Heart right ventricle (tissue), 16 donors: ENCODE measurements at regions not wholly inside any gene's neighbourhood (a gene's known extent, or its start where the extent isn't known, plus 50 kb on each side); places are given as distances from the start of the nearest gene placed in this dataset.
"Not testable (repeated sequence)": the region's sequence is repeated elsewhere in the genome, so short reads cannot be mapped to it uniquely, and the experiment has no call there.

ENCODE experiments used
- ATAC-seq, 8 donors: fragments of 200-7000 bp; cut with Tn5 transposase; one replicate each; pipeline ENCODE4 v1.9.1; 2020; ENCODE audit warnings: mild to moderate bottlenecking in 8 of 8, moderate library complexity in 8 of 8, moderate number of reproducible peaks in 1 of 8
- DNase-seq, 2 donors: peaks; one replicate each; pipeline ENCODE4 v3.0.0-alpha.2; 2020
- H3K27ac ChIP-seq, 10 donors: fragments of 200-600 bp; sonication (generic) in 2 of 10; one replicate each; pipeline versions ENCODE4 v1.5.0 to v1.8.0; 2020 to 2022; ENCODE audit warnings: mild to moderate bottlenecking in 3 of 10
- H3K27me3 ChIP-seq, 7 donors: fragments of 200-600 bp; one replicate each; pipeline ENCODE4 v1.8.0; 2021 to 2022; ENCODE audit warnings: mild to moderate bottlenecking in 2 of 7
- H3K36me3 ChIP-seq, 9 donors: fragments of 200-600 bp; sonication (generic) in 1 of 9; one replicate each; pipeline versions ENCODE4 v1.5.0 to v1.8.0; 2020 to 2022; ENCODE audit warnings: mild to moderate bottlenecking in 2 of 9
- H3K4me1 ChIP-seq, 9 donors: fragments of 200-600 bp; sonication (generic) in 1 of 9; one replicate each; pipeline versions ENCODE4 v1.5.0 to v1.8.0; 2020 to 2022; ENCODE audit warnings: mild to moderate bottlenecking in 4 of 9
- H3K4me3 ChIP-seq, 10 donors: fragments of 200-600 bp; sonication (generic) in 2 of 10; one replicate each; pipeline versions ENCODE4 v1.5.0 to v1.8.0; 2020 to 2022; ENCODE audit warnings: mild to moderate bottlenecking in 7 of 10, moderate library complexity in 2 of 10
- H3K9me3 ChIP-seq, 11 donors: fragments of 200-600 bp in 10 of 11; sonication (generic) in 2 of 11; one replicate each; pipeline versions ENCODE4 v1.5.0 to v1.8.0; 2013 to 2022; ENCODE audit warnings: mild to moderate bottlenecking in 2 of 11, control low read depth in 1 of 11, moderate library complexity in 1 of 11
- WGBS, 2 donors: extraction: QIAGEN DNeasy Blood & Tissue Kit; methylation state at CpG; one replicate each; pipeline ENCODE4 v1.1.7; 2013; ENCODE audit warnings: inconsistent platforms in 1 of 2; 5-methylcytosine and 5-hydroxymethylcytosine counted together
- intact Hi-C, 10 donors: fragments of 100-400 bp; cut with DNase I; formaldehyde crosslinking; loops; one replicate each; pipeline versions ENCODE4 v1.11.1 to v1.14.2; 2022
- TF ChIP-seq, protein P1 (sequence below), 9 donors: fragments of 200-600 bp; sonication (generic) in 2 of 9; IDR thresholded peaks; one replicate each; pipeline versions ENCODE4 v1.5.0 to v1.8.0; 2021 to 2022; ENCODE audit warnings: antibody characterized with exemption in 9 of 9, mild to moderate bottlenecking in 5 of 9, moderate library complexity in 1 of 9
- donor health status: Arrhythmogenic right ventricular cardiomyopathy.
- donor health status: ischemic (EF 13 %, LVEDD 7.1; RV severe dilation, severe dysfunction).
- donor health status: healthy with polysubstance abuse.
- donor health status: DM: no; HTN: yes; CAD: no.
- donor health status: DM: no; HTN: no; CAD: no.
- donor health status: ischemic (EF 25% LVEDD 6.9; RV normal size, moderate dysfunction).
- donor health status: ischemic (EF 25% LVEDD 5.7; RV mildly dilated, moderate dysfunction).
- donor health status: healthy.
- donor health status: DM: yes; HTN: yes; CAD: no.
- donor health status: Ischemic cardiomyopathy.
- donor health status: ischemic (EF 35%, LVEDD 5.7; RV mildly dilated, moderate dysfunction).
- donor health status: nonischemic (EF 11% LVEDD 7.7; RV severe dilation, severe dysfunction).
- donor health status: DM: yes; HTN: yes; CAD: no.
- donor health status: PGD.
- donor health status: ischemic (EF 29% LVEDD 5.4; RV normal size, mild dysfunction).
- donor health status: nonischemic (EF 23%, LVEDD 6.1; RV moderate dilation, normal function).

DNA sequence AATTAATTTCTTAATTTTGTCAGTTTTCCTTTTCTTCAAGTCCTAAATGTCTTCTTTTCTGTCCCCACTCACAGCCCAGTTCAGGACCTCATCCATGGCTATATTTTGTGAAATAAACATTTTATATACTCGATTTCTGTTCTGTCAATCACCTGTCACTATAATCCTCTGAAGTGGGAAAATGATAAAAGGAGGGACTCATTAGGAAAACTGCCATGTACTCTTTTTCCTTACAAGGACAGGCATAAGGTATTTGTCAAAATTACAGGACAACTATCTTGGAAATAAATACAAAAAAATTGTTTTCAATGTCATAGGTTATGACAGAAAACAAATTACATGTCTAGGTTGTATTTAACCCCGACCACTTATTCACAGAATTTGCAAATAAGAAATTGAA is 240.1 kb upstream of the CBLB start:
- intact Hi-C loops = no loop called here
- ATAC-seq (no peak), DNase-seq (no peak)
- TF ChIP-seq, protein P1, sequence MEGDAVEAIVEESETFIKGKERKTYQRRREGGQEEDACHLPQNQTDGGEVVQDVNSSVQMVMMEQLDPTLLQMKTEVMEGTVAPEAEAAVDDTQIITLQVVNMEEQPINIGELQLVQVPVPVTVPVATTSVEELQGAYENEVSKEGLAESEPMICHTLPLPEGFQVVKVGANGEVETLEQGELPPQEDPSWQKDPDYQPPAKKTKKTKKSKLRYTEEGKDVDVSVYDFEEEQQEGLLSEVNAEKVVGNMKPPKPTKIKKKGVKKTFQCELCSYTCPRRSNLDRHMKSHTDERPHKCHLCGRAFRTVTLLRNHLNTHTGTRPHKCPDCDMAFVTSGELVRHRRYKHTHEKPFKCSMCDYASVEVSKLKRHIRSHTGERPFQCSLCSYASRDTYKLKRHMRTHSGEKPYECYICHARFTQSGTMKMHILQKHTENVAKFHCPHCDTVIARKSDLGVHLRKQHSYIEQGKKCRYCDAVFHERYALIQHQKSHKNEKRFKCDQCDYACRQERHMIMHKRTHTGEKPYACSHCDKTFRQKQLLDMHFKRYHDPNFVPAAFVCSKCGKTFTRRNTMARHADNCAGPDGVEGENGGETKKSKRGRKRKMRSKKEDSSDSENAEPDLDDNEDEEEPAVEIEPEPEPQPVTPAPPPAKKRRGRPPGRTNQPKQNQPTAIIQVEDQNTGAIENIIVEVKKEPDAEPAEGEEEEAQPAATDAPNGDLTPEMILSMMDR (IDR thresholded peaks at IDR 0.05) = no peak
- Histone ChIP-seq H3K9me3 (peaks cover 0 to 1% (median 0%) of the 10 kb centered on the region in 11 donors), H3K27ac (no peak overlapping the region), H3K36me3 (no peaks in the 10 kb centered on the region), H3K4me1 (no peaks in the 10 kb centered on the region), H3K4me3 (no peak overlapping the region), H3K27me3 (no peaks in the 10 kb centered on the region)
- WGBS, 2 donors = 79 to 80% methylated on average over 2 of the region's 2 CpGs

DNA sequence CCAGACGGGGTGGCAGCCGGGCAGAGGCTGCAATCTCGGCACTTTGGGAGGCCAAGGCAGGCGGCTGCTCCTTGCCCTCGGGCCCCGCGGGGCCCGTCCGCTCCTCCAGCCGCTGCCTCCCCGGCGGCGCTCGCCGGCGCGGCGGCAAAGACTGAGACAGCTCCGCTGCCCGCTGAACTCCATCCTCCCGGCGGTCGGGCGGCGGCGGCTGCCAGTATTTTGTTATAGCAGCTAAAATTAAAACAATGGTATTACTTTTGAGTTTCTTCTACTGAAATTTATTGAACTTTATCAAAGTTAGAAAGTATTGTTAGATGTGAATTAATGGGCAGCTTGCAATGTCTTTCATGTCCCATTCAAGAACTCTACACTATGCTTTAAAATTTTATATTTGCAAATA is 243.7 kb upstream of the CBLB start:
- H3K27ac ChIP-seq, DNase-seq, intact Hi-C loops, H3K4me3 ChIP-seq, H3K27me3 ChIP-seq, ATAC-seq, H3K4me1 ChIP-seq, H3K9me3 ChIP-seq, H3K36me3 ChIP-seq: not testable (repeated sequence)
- WGBS, 2 donors = 97% methylated on average over 12 to 20 of the region's 26 CpGs

DNA sequence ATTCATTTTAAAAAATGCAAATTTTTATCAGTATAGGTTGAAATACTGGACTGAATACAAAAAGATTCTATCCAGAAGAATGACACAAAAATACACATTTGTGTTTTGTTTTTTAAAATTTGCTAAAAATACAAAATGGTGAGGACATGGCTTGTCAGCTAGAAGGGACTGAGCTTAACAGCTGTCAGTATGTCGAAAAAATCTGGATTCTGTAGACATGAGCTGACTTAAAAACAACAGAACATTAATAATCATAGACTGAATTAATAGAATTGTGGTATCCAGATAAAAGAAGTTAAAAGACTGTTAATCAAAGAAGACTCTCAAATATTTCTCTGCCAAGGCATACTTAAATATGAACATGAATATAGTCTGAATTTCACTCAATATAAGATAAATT is 244.9 kb upstream of the CBLB start:
- Histone ChIP-seq H3K9me3 (no peaks in the 10 kb centered on the region), H3K4me1 (no peaks in the 10 kb centered on the region), H3K36me3 (no peaks in the 10 kb centered on the region), H3K4me3 (no peak overlapping the region), H3K27me3 (no peaks in the 10 kb centered on the region), H3K27ac (no peak overlapping the region)
- no peak for DNase-seq
- WGBS, 2 donors = 76 to 78% methylated on average over 1 of the region's 1 CpG
- TF ChIP-seq, protein P1 (IDR thresholded peaks at IDR 0.05) = no peak
- no peak for ATAC-seq
- intact Hi-C loops = no loop called here

DNA sequence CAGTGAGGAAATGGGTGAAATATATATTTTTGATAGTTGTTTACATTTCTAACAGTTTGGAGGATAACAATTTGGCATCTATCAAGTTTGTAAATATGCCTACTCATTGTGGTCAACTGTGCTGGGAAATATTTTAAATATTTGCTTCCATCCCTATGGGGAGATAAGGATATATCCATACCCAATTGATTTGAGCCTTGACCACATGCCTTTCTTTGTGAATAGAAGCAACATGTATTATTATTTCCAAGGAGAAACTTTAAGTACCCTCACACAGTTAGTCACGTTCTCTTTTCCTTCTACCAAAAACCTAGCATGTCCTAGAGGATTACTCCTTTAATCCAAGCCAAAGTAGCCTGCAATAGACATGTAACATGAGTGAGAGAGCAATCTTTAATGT is 245.4 kb upstream of the CBLB start:
- TF ChIP-seq, protein P1 (IDR thresholded peaks at IDR 0.05) = no peak
- H3K27ac ChIP-seq = no peak overlapping the region
- no peaks in the 10 kb centered on the region for H3K27me3 ChIP-seq
- ATAC-seq (no peak), DNase-seq (no peak)
- peaks cover 0 to 2% (median 0%) of the 10 kb centered on the region in 9 donors for H3K4me1 ChIP-seq
- WGBS, 2 donors = 85 to 87% methylated on average over 1 of the region's 1 CpG
- intact Hi-C loops = no loop called here
- no peaks in the 10 kb centered on the region for H3K9me3 ChIP-seq
- no peaks in the 10 kb centered on the region for H3K36me3 ChIP-seq
- H3K4me3 ChIP-seq = no peak overlapping the region

DNA sequence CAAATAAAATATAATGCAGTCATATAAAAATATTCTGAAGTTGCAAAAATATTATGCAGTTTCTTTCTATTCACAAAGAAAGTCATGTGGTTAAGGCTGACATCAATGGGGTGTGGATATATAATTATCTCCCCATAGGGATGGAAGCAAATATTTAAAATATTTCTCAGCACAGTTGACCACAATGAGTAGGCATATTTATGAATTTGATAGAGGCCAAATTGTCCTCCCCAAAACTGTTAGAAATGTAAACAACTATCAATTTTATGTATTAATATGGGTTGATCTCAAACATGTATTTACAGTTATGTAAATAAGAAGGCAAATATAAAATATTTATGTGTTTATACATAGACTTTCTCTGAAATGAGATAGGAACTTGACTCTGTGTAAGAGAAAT is 246.0 kb upstream of the CBLB start:
- H3K4me3 ChIP-seq = no peak overlapping the region
- peaks cover 0 to 8% (median 0%) of the 10 kb centered on the region in 9 donors for H3K4me1 ChIP-seq
- ATAC-seq = no peak
- H3K27ac ChIP-seq = no peak overlapping the region
- intact Hi-C loops = no loop called here
- H3K36me3 ChIP-seq = no peaks in the 10 kb centered on the region
- TF ChIP-seq, protein P1 (IDR thresholded peaks at IDR 0.05) = no peak
- H3K9me3 ChIP-seq = no peaks in the 10 kb centered on the region
- DNase-seq = no peak
- no peaks in the 10 kb centered on the region for H3K27me3 ChIP-seq
